ENCODE measurements at regions not wholly inside any gene's neighbourhood (a gene's known extent, or its start where the extent isn't known, plus 50 kb on each side); places are given as distances from the start of the nearest gene placed in this dataset.

GRCh38 chr4:173782660-173783059 is 252.6 kb upstream of the HAND2 start:
- H3K27me3 ChIP-seq (ENCODE audit: control insufficient read depth, insufficient read depth, low read length): no peaks in the 10 kb centered on the region
- DNase-seq (ENCODE audit: low read depth, low spot score): no peak
- H3K4me1 ChIP-seq (ENCODE audit: control insufficient read depth, insufficient read depth, low read length): no peaks in the 10 kb centered on the region
- WGBS (ENCODE audit: insufficient coverage, insufficient read length): no CpG with 5 or more reads among the region's 2 CpGs
- no peak overlapping the region for H3K27ac ChIP-seq (ENCODE audit: low read length)
- no peaks in the 10 kb centered on the region for H3K9me3 ChIP-seq (ENCODE audit: control insufficient read depth, insufficient read depth, low read length)
- H3K4me3 ChIP-seq (ENCODE audit: low read length): no peak overlapping the region
- H3K36me3 ChIP-seq (ENCODE audit: control insufficient read depth, insufficient read depth, low read length): no peaks in the 10 kb centered on the region

- Histone ChIP-seq H3K27me3 (ENCODE audit: control insufficient read depth, insufficient read depth, low read length) (no peaks in the 10 kb centered on the region), H3K27ac (ENCODE audit: low read length) (no peak overlapping the region), H3K36me3 (ENCODE audit: control insufficient read depth, insufficient read depth, low read length) (no peaks in the 10 kb centered on the region), H3K4me1 (ENCODE audit: control insufficient read depth, insufficient read depth, low read length) (no peaks in the 10 kb centered on the region), H3K9me3 (ENCODE audit: control insufficient read depth, insufficient read depth, low read length) (no peaks in the 10 kb centered on the region), H3K4me3 (ENCODE audit: low read length) (no peak overlapping the region)
- DNase-seq (ENCODE audit: low read depth, low spot score): no peak
- no CpG with 5 or more reads among the region's 2 CpGs for WGBS (ENCODE audit: insufficient coverage, insufficient read length)
Measured at GRCh38 chr4:173777921-173778320, 247.9 kb upstream of the HAND2 start.

GRCh38 chr4:173777421-173777820 is 247.4 kb upstream of the HAND2 start:
- no CpG with 5 or more reads among the region's 4 CpGs for WGBS (ENCODE audit: insufficient coverage, insufficient read length)
- Histone ChIP-seq H3K27ac (ENCODE audit: low read length) (no peak overlapping the region), H3K27me3 (ENCODE audit: control insufficient read depth, insufficient read depth, low read length) (no peaks in the 10 kb centered on the region), H3K36me3 (ENCODE audit: control insufficient read depth, insufficient read depth, low read length) (no peaks in the 10 kb centered on the region), H3K4me1 (ENCODE audit: control insufficient read depth, insufficient read depth, low read length) (no peaks in the 10 kb centered on the region), H3K9me3 (ENCODE audit: control insufficient read depth, insufficient read depth, low read length) (no peaks in the 10 kb centered on the region), H3K4me3 (ENCODE audit: low read length) (no peak overlapping the region)
- DNase-seq (ENCODE audit: low read depth, low spot score): no peak

GRCh38 chr4:173769568-173769967 is 239.5 kb upstream of the HAND2 start:
- WGBS (ENCODE audit: insufficient coverage, insufficient read length): no CpG with 5 or more reads among the region's 1 CpG
- Histone ChIP-seq H3K4me3 (ENCODE audit: low read length) (no peak overlapping the region), H3K9me3 (ENCODE audit: control insufficient read depth, insufficient read depth, low read length) (no peaks in the 10 kb centered on the region), H3K27ac (ENCODE audit: low read length) (no peak overlapping the region), H3K36me3 (ENCODE audit: control insufficient read depth, insufficient read depth, low read length) (no peaks in the 10 kb centered on the region), H3K4me1 (ENCODE audit: control insufficient read depth, insufficient read depth, low read length) (no peaks in the 10 kb centered on the region), H3K27me3 (ENCODE audit: control insufficient read depth, insufficient read depth, low read length) (no peaks in the 10 kb centered on the region)
- DNase-seq (ENCODE audit: low read depth, low spot score): no peak

- H3K4me1 ChIP-seq (ENCODE audit: control insufficient read depth, insufficient read depth, low read length): no peaks in the 10 kb centered on the region
- WGBS (ENCODE audit: insufficient coverage, insufficient read length): no CpG with 5 or more reads among the region's 5 CpGs
Measured at GRCh38 chr4:173767650-173768049, 237.6 kb upstream of the HAND2 start.

GRCh38 chr4:173766171-173766600 is 236.2 kb upstream of the HAND2 start:
- H3K4me3 ChIP-seq (ENCODE audit: low read length): no peak overlapping the region
- H3K27me3 ChIP-seq (ENCODE audit: control insufficient read depth, insufficient read depth, low read length): no peaks in the 10 kb centered on the region
- no peaks in the 10 kb centered on the region for H3K36me3 ChIP-seq (ENCODE audit: control insufficient read depth, insufficient read depth, low read length)
- H3K9me3 ChIP-seq (ENCODE audit: control insufficient read depth, insufficient read depth, low read length): no peaks in the 10 kb centered on the region
- H3K4me1 ChIP-seq (ENCODE audit: control insufficient read depth, insufficient read depth, low read length): no peaks in the 10 kb centered on the region
- no peak overlapping the region for H3K27ac ChIP-seq (ENCODE audit: low read length)
- no CpG with 5 or more reads among the region's 1 CpG for WGBS (ENCODE audit: insufficient coverage, insufficient read length)
- DNase-seq (ENCODE audit: low read depth, low spot score): no peak

More at GRCh38 chr4:173767650-173768049, 237.6 kb upstream of the HAND2 start:
- Histone ChIP-seq H3K27ac (ENCODE audit: low read length) (no peak overlapping the region), H3K4me3 (ENCODE audit: low read length) (no peak overlapping the region), H3K36me3 (ENCODE audit: control insufficient read depth, insufficient read depth, low read length) (no peaks in the 10 kb centered on the region), H3K27me3 (ENCODE audit: control insufficient read depth, insufficient read depth, low read length) (no peaks in the 10 kb centered on the region), H3K9me3 (ENCODE audit: control insufficient read depth, insufficient read depth, low read length) (no peaks in the 10 kb centered on the region)
- no peak for DNase-seq (ENCODE audit: low read depth, low spot score)

- no peak overlapping the region for H3K4me3 ChIP-seq (ENCODE audit: low read length)
- H3K27me3 ChIP-seq (ENCODE audit: control insufficient read depth, insufficient read depth, low read length): no peaks in the 10 kb centered on the region
- no peak overlapping the region for H3K27ac ChIP-seq (ENCODE audit: low read length)
- no peaks in the 10 kb centered on the region for H3K36me3 ChIP-seq (ENCODE audit: control insufficient read depth, insufficient read depth, low read length)
- WGBS (ENCODE audit: insufficient coverage, insufficient read length): no CpG with 5 or more reads among the region's 4 CpGs
- no peaks in the 10 kb centered on the region for H3K9me3 ChIP-seq (ENCODE audit: control insufficient read depth, insufficient read depth, low read length)
- DNase-seq (ENCODE audit: low read depth, low spot score): no peak
- no peaks in the 10 kb centered on the region for H3K4me1 ChIP-seq (ENCODE audit: control insufficient read depth, insufficient read depth, low read length)
Measured at GRCh38 chr4:173765751-173766150, 235.7 kb upstream of the HAND2 start.

- no peak for DNase-seq (ENCODE audit: low read depth, low spot score)
- Histone ChIP-seq H3K27ac (ENCODE audit: low read length) (no peak overlapping the region), H3K27me3 (ENCODE audit: control insufficient read depth, insufficient read depth, low read length) (no peaks in the 10 kb centered on the region), H3K9me3 (ENCODE audit: control insufficient read depth, insufficient read depth, low read length) (no peaks in the 10 kb centered on the region), H3K36me3 (ENCODE audit: control insufficient read depth, insufficient read depth, low read length) (no peaks in the 10 kb centered on the region), H3K4me1 (ENCODE audit: control insufficient read depth, insufficient read depth, low read length) (no peaks in the 10 kb centered on the region), H3K4me3 (ENCODE audit: low read length) (no peak overlapping the region)
- WGBS (ENCODE audit: insufficient coverage, insufficient read length): no CpG with 5 or more reads among the region's 4 CpGs
Measured at GRCh38 chr4:173763389-173763788, 233.4 kb upstream of the HAND2 start.

GRCh38 chr4:173761938-173762337 is 231.9 kb upstream of the HAND2 start:
- DNase-seq (ENCODE audit: low read depth, low spot score): no peak
- Histone ChIP-seq H3K4me1 (ENCODE audit: control insufficient read depth, insufficient read depth, low read length) (no peaks in the 10 kb centered on the region), H3K27ac (ENCODE audit: low read length) (no peak overlapping the region), H3K4me3 (ENCODE audit: low read length) (no peak overlapping the region), H3K9me3 (ENCODE audit: control insufficient read depth, insufficient read depth, low read length) (no peaks in the 10 kb centered on the region), H3K27me3 (ENCODE audit: control insufficient read depth, insufficient read depth, low read length) (no peaks in the 10 kb centered on the region), H3K36me3 (ENCODE audit: control insufficient read depth, insufficient read depth, low read length) (no peaks in the 10 kb centered on the region)
- no CpG with 5 or more reads among the region's 5 CpGs for WGBS (ENCODE audit: insufficient coverage, insufficient read length)

- no peaks in the 10 kb centered on the region for H3K9me3 ChIP-seq (ENCODE audit: control insufficient read depth, insufficient read depth, low read length)
Measured at GRCh38 chr4:173761236-173761635, 231.2 kb upstream of the HAND2 start.

GRCh38 chr4:173758132-173758531 is 228.1 kb upstream of the HAND2 start:
- DNase-seq (ENCODE audit: low read depth, low spot score): no peak
- no peak overlapping the region for H3K27ac ChIP-seq (ENCODE audit: low read length)
- WGBS (ENCODE audit: insufficient coverage, insufficient read length): no CpG with 5 or more reads among the region's 1 CpG
- no peaks in the 10 kb centered on the region for H3K9me3 ChIP-seq (ENCODE audit: control insufficient read depth, insufficient read depth, low read length)
- no peaks in the 10 kb centered on the region for H3K36me3 ChIP-seq (ENCODE audit: control insufficient read depth, insufficient read depth, low read length)
- no peaks in the 10 kb centered on the region for H3K27me3 ChIP-seq (ENCODE audit: control insufficient read depth, insufficient read depth, low read length)
- H3K4me1 ChIP-seq (ENCODE audit: control insufficient read depth, insufficient read depth, low read length): no peaks in the 10 kb centered on the region
- H3K4me3 ChIP-seq (ENCODE audit: low read length): no peak overlapping the region

More at GRCh38 chr4:173761236-173761635, 231.2 kb upstream of the HAND2 start:
- no peaks in the 10 kb centered on the region for H3K27me3 ChIP-seq (ENCODE audit: control insufficient read depth, insufficient read depth, low read length)
- H3K4me1 ChIP-seq (ENCODE audit: control insufficient read depth, insufficient read depth, low read length): no peaks in the 10 kb centered on the region
- no peak for DNase-seq (ENCODE audit: low read depth, low spot score)
- no CpG with 5 or more reads among the region's 5 CpGs for WGBS (ENCODE audit: insufficient coverage, insufficient read length)
- no peak overlapping the region for H3K27ac ChIP-seq (ENCODE audit: low read length)
- no peak overlapping the region for H3K4me3 ChIP-seq (ENCODE audit: low read length)
- no peaks in the 10 kb centered on the region for H3K36me3 ChIP-seq (ENCODE audit: control insufficient read depth, insufficient read depth, low read length)

All from iPS DF 6.9 (cell line).